Tibial artery (tissue), 4 donors: ENCODE measurements at regions not wholly inside any gene's neighbourhood (a gene's known extent, or its start where the extent isn't known, plus 50 kb on each side); places are given as distances from the start of the nearest gene placed in this dataset.

Source experiments
- DNase-seq, 2 donors: peaks; one replicate each; pipeline ENCODE4 v3.0.0-alpha.2; 2019
- H3K27ac ChIP-seq, 2 donors: fragments of 200-600 bp; sonication (generic) in 1 of 2; 1 replicate in 1 of 2; 2 replicates in 1 of 2; pipeline ENCODE4 v1.5.1; 2018 to 2019; ENCODE audit warnings: mild to moderate bottlenecking in 1 of 2
- H3K27me3 ChIP-seq, 2 donors: fragments of 200-600 bp; sonication (generic) in 1 of 2; one replicate each; pipeline versions ENCODE4 v1.5.1 to v1.6.0; 2016 to 2019
- H3K36me3 ChIP-seq, 3 donors: fragments of 200-600 bp; sonication (generic) in 2 of 3; one replicate each; pipeline ENCODE4 v1.5.1; 2016 to 2019; ENCODE audit warnings: mild to moderate bottlenecking in 2 of 3
- H3K4me1 ChIP-seq, 4 donors: fragments of 200-600 bp; sonication (generic) in 2 of 4; 1 replicate in 3 of 4; 2 replicates in 1 of 4; pipeline ENCODE4 v1.5.1; 2016 to 2019
- H3K4me3 ChIP-seq, 2 donors: fragments of 200-600 bp; sonication (generic) in 1 of 2; 1 replicate in 1 of 2; 2 replicates in 1 of 2; pipeline ENCODE4 v1.5.1; 2018 to 2019; ENCODE audit warnings: mild to moderate bottlenecking in 2 of 2
- H3K9me3 ChIP-seq, 3 donors: fragments of 200-600 bp; sonication (generic) in 1 of 3; one replicate each; pipeline ENCODE4 v1.5.1; 2016 to 2019
- CTCF ChIP-seq, 2 experiments: fragments of 200-600 bp in 1 of 2; fragments of 450-650 bp in 1 of 2; IDR thresholded peaks; one replicate each; pipeline ENCODE4 v1.5.1; 2017 to 2019; ENCODE audit warnings: antibody characterized with exemption in 2 of 2, mild to moderate bottlenecking in 1 of 2, moderate library complexity in 1 of 2
- intact Hi-C: fragments of 100-400 bp; cut with DNase I; formaldehyde crosslinking; loops from one replicate; pipeline ENCODE4 v1.15.0; 2023; ENCODE audit warnings: low total_unique reads

DNA sequence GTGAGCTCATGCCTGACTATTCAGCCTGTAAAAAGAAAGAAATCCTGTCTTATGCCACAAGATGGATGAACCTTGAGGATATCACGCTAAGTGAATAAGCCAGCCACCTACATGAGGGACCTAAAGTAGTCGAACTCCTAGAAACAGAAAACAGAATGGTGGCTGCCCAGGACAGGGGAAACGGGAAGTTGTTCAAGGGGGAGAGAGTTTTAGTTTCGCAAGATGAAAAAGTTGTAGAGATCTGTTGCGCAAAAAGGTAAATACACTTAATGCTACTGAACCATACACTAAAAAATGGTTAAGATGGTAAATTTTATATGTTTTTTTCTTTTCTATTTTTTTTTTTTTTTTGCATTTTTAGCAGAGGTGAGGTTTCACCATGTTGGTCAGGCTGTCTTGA lies 74.1 kb upstream of the RALY start:
- intact Hi-C loops: no loop called here

DNA sequence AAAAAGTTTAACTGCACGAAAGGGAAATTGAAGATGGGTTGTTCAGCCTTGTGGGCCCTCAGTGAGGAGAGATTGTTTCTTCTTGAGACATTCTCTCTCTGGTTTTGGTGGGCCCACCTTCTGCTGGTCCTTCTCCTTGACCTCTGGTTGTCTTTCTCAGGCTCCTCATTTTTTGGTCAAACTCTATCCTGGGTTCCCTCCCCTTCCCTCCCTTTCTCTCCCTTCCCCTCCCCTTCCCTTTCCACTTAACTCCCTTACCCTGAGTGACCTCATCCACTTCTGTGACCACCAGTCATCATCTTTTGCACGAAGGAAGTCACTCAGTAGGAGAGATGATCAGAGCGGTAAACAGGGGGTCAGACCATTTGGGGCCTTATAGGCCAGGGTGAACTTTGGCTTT lies 71.5 kb upstream of the RALY start:
- no peak for DNase-seq
- intact Hi-C loops: no loop called here

More for the DNA sequence above, 74.1 kb upstream of the RALY start:
- Histone ChIP-seq H3K27me3 (no peaks in the 10 kb centered on the region), H3K4me1 (no peaks in the 10 kb centered on the region), H3K36me3 (no peaks in the 10 kb centered on the region), H3K9me3 (no peaks in the 10 kb centered on the region), H3K4me3 (no peak overlapping the region), H3K27ac (no peak overlapping the region)
- DNase-seq: no peak
- TF ChIP-seq CTCF (IDR thresholded peaks at IDR 0.05): no peak

DNA sequence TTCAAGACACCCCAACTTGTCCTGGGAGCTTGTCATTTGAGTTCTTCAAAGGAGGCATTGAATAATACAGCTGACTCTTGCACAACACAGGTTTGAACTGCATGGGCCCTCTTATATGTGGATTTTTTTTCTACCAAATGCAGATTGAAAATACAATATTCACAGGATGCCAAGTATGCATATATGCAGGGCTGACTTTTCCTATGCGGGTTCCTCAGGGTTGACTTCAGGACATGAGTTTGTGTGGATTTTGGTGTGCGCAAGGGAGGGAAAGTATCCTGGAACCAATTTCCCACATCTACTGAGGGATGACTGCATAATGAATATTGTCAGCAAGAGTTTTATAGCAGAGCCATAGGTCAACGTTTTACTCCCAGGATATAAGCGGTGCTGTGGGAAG lies 70.0 kb upstream of the RALY start:
- TF ChIP-seq CTCF (IDR thresholded peaks at IDR 0.05): no peak
- Histone ChIP-seq H3K4me1 (no peaks in the 10 kb centered on the region), H3K9me3 (no peaks in the 10 kb centered on the region), H3K4me3 (no peak overlapping the region), H3K27me3 (no peaks in the 10 kb centered on the region), H3K36me3 (no peaks in the 10 kb centered on the region), H3K27ac (no peak overlapping the region)
- no peak for DNase-seq
- intact Hi-C loops: no loop called here

More for the DNA sequence above, 71.5 kb upstream of the RALY start:
- H3K27ac ChIP-seq: no peak overlapping the region
- H3K4me1 ChIP-seq: no peaks in the 10 kb centered on the region
- H3K27me3 ChIP-seq: no peaks in the 10 kb centered on the region
- H3K4me3 ChIP-seq: no peak overlapping the region
- no peaks in the 10 kb centered on the region for H3K36me3 ChIP-seq
- H3K9me3 ChIP-seq: no peaks in the 10 kb centered on the region
- no peak for TF ChIP-seq CTCF (IDR thresholded peaks at IDR 0.05)

GRCh38 chr20:33925867-33926266 lies 67.8 kb upstream of the RALY start:
- DNase-seq: no peak
- Histone ChIP-seq H3K9me3 (no peaks in the 10 kb centered on the region), H3K36me3 (no peaks in the 10 kb centered on the region), H3K27me3 (no peaks in the 10 kb centered on the region), H3K4me3 (no peak overlapping the region), H3K27ac (no peak overlapping the region), H3K4me1 (no peaks in the 10 kb centered on the region)
- no peak for TF ChIP-seq CTCF (IDR thresholded peaks at IDR 0.05)
- intact Hi-C loops: no loop called here

DNA sequence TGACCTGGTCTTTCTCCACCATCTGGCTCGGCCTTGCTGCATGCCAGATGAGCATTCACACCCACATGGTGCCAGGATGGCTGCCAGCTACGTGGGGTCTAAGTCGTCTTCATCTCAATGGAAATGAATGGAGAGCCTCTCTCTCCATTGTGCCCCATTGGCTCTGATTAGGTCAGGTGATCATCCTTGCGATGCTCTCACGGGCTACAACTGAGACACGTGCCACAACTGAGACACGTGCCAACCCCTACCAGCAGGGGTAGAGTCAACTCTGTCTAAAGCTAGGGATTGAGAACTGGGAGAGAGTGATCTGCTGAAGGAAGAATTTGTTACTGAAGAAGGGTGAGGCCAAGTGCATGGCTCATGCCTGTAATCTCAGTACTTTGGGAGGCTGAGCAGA lies 67.3 kb upstream of the RALY start:
- intact Hi-C loops: no loop called here
- Histone ChIP-seq H3K4me1 (no peaks in the 10 kb centered on the region), H3K4me3 (no peak overlapping the region), H3K27me3 (no peaks in the 10 kb centered on the region), H3K27ac (no peak overlapping the region), H3K36me3 (no peaks in the 10 kb centered on the region), H3K9me3 (no peaks in the 10 kb centered on the region)
- no peak for TF ChIP-seq CTCF (IDR thresholded peaks at IDR 0.05)
- DNase-seq: no peak

GRCh38 chr20:33927724-33928123 lies 66.0 kb upstream of the RALY start:
- H3K9me3 ChIP-seq: no peaks in the 10 kb centered on the region
- no peak for DNase-seq
- no peak overlapping the region for H3K4me3 ChIP-seq
- intact Hi-C loops: loop anchor here (2.0 kb wide), 1 partner anchor 201 kb away; no protein-coding TSS in a partner anchor
- no peaks in the 10 kb centered on the region for H3K27me3 ChIP-seq
- no peaks in the 10 kb centered on the region for H3K4me1 ChIP-seq
- H3K27ac ChIP-seq: no peak overlapping the region
- no peaks in the 10 kb centered on the region for H3K36me3 ChIP-seq
- no peak for TF ChIP-seq CTCF (IDR thresholded peaks at IDR 0.05)
